Pancreas (tissue), 10 donors: ENCODE measurements at regions not wholly inside any gene's neighbourhood (a gene's known extent, or its start where the extent isn't known, plus 50 kb on each side); places are given as distances from the start of the nearest gene placed in this dataset.

Source experiments
- ATAC-seq, 4 donors: fragments of 200-7000 bp; cut with Tn5 transposase; one replicate each; pipeline versions ENCODE4 v1.8.0 to v1.9.1; 2020; ENCODE audit warnings: mild to moderate bottlenecking in 4 of 4, moderate library complexity in 4 of 4
- DNase-seq, 6 donors: peaks; one replicate each; pipeline ENCODE4 v3.0.0-alpha.2; 2020
- FAIRE-seq: peaks from 2 replicates; lab custom pipeline; 2012; peaks lifted over from hg19 to GRCh38; lab: Jason Lieb, UNC
- H3K27ac ChIP-seq, 4 donors: fragments of 200-600 bp; sonication (generic); 1 replicate in 3 of 4; 2 replicates in 1 of 4; pipeline versions ENCODE4 v1.5.0 to v1.8.0; 2020
- H3K27me3 ChIP-seq, 4 donors: fragments of 200-600 bp; one replicate each; pipeline ENCODE4 v1.8.0; 2021
- H3K36me3 ChIP-seq, 3 donors: fragments of 200-600 bp; sonication (generic) in 1 of 3; one replicate each; pipeline versions ENCODE4 v1.5.0 to v1.8.0; 2020 to 2021
- H3K4me1 ChIP-seq, 3 donors: fragments of 200-600 bp; one replicate each; pipeline ENCODE4 v1.8.0; 2021
- H3K4me3 ChIP-seq, 4 donors: fragments of 200-600 bp; sonication (generic) in 2 of 4; one replicate each; pipeline versions ENCODE4 v1.5.0 to v1.8.0; 2020 to 2021
- H3K9me3 ChIP-seq, 4 donors: fragments of 200-600 bp; one replicate each; pipeline ENCODE4 v1.8.0; 2021
- WGBS, 2 donors: extraction: QIAGEN DNeasy Blood & Tissue Kit; methylation state at CpG; one replicate each; pipeline ENCODE4 v1.1.7; 2013; 5-methylcytosine and 5-hydroxymethylcytosine counted together
- intact Hi-C, 3 donors: fragments of 100-400 bp; cut with DNase I; formaldehyde crosslinking; loops; one replicate each; pipeline versions ENCODE4 v1.11.1 to v1.14.2; 2022
- TF ChIP-seq, protein P1 (sequence below), 4 donors: fragments of 200-600 bp; sonication (generic) in 3 of 4; IDR thresholded peaks; one replicate each; pipeline versions ENCODE4 v1.5.0 to v1.8.0; 2021; ENCODE audit warnings: antibody characterized with exemption in 4 of 4
- donor health status: healthy with polysubstance abuse.
- donor health status: DM: no; HTN: no; CAD: no; lungs with moderate emphysema.
- donor health status: DM: no; HTN: no; CAD: no.
- donor health status: control.
- donor health status: control.
- donor health status: Bipolar disorder and iron deficiency.
- donor health status: DM: yes; HTN: yes; CAD: no.
- donor health status: DM: no; HTN: no; CAD: no.
- donor health status: DM: no; HTN: no; CAD: no.
- donor health status: DM: yes; HTN: yes; CAD: no.

DNA sequence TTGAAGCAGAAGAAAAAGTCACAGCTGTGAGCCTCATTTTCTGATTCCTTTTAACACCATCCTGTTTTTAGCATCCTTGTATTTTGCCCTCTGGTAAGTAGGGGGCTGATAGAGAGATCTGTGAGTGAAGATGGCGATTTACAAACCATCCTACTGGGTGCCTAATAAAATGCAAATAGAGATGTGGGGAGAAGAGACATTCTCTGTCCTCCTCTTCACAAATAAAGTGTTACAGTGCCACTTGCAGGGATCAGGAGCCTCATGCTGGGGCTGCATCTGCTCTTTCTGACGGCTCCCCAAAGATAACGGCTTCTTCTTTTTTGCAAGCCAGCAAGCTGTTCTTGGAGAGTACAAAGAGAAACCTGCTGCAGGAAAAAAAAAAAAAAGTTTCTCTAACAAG lies 418.6 kb downstream of the TOX3 start:
- no peaks in the 10 kb centered on the region for H3K9me3 ChIP-seq
- TF ChIP-seq, protein P1, sequence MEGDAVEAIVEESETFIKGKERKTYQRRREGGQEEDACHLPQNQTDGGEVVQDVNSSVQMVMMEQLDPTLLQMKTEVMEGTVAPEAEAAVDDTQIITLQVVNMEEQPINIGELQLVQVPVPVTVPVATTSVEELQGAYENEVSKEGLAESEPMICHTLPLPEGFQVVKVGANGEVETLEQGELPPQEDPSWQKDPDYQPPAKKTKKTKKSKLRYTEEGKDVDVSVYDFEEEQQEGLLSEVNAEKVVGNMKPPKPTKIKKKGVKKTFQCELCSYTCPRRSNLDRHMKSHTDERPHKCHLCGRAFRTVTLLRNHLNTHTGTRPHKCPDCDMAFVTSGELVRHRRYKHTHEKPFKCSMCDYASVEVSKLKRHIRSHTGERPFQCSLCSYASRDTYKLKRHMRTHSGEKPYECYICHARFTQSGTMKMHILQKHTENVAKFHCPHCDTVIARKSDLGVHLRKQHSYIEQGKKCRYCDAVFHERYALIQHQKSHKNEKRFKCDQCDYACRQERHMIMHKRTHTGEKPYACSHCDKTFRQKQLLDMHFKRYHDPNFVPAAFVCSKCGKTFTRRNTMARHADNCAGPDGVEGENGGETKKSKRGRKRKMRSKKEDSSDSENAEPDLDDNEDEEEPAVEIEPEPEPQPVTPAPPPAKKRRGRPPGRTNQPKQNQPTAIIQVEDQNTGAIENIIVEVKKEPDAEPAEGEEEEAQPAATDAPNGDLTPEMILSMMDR (IDR thresholded peaks at IDR 0.05): no peak
- no peaks in the 10 kb centered on the region for H3K36me3 ChIP-seq
- H3K27me3 ChIP-seq: no peaks in the 10 kb centered on the region
- no peak for ATAC-seq
- H3K4me1 ChIP-seq: no peaks in the 10 kb centered on the region
- no peak for DNase-seq
- WGBS, 2 donors: 56 to 68% methylated on average over 3 of the region's 3 CpGs
- intact Hi-C loops: no loop called here
- no peak overlapping the region for H3K27ac ChIP-seq
- no peak for FAIRE-seq
- no peak overlapping the region for H3K4me3 ChIP-seq

DNA sequence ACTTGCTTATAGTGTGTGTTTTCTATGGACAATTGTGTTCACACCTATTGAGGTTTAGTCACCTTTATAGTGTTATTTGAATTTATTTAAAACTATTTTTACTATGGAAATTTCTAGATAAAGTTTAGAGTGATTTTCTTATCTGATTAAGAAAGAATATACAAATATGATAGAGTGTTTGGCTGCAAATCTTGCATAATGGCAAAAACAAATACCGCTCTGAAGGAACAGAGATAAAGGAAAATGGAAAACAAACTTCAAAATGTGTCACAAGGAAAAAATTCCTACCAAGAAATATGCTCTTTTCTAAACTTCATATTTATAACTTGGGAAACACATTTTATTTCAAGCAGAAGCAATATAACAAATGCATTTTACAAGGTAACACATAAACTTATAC lies 423.1 kb downstream of the TOX3 start:
- H3K27ac ChIP-seq: no peak overlapping the region

DNA sequence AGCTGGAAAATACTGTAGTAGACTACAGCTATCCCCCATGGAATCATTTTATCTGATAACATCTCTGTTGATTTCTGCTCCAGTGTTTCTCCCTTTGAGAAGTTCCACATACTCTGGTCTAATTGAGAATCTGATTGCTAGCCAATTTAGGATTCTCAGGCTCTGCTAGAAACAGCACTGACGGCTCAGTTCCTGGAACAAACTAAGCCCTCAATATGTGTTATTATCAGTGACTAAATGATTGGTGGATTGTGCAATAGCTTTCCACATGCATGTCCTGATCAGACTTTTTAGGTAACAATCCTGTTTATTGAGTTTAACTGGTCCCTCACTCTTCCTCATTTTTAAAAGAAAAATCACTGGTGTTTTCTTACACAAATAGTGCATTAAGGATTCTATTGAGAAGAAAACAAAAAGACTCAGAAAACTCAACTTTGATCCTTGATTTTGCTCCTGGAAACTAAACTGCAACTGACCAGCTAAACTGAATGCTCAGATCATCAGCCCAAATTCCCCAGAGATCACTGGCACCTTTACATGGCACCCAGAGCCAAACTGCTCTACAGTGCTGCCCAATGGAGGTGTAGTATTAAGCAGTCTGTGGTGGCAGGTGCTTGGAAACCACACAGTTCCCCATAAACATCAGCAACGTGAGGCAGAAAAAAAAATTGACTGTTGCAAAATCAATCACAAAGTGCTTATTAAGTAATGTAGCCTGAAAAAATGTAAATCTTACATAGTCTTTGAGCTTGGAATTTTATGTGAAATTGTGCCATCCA lies 423.7 kb downstream of the TOX3 start:
- TF ChIP-seq, protein P1 (IDR thresholded peaks at IDR 0.05): no peak
- Histone ChIP-seq H3K4me1 (no peaks in the 10 kb centered on the region), H3K36me3 (no peaks in the 10 kb centered on the region), H3K9me3 (no peaks in the 10 kb centered on the region), H3K27ac (no peak overlapping the region), H3K4me3 (no peak overlapping the region), H3K27me3 (no peaks in the 10 kb centered on the region)
- FAIRE-seq (no peak), ATAC-seq (peak in 3 of 4 donors; percentile 35 to 66 (median 54)), DNase-seq (no peak)
- WGBS, 2 donors: 14 to 29% methylated on average over 2 of the region's 2 CpGs
- intact Hi-C loops: no loop called here

More for the DNA sequence above, 423.1 kb downstream of the TOX3 start:
- intact Hi-C loops: no loop called here
- TF ChIP-seq, protein P1 (IDR thresholded peaks at IDR 0.05): no peak
- ATAC-seq: no peak
- Histone ChIP-seq H3K4me1 (no peaks in the 10 kb centered on the region), H3K4me3 (no peak overlapping the region), H3K9me3 (no peaks in the 10 kb centered on the region), H3K36me3 (no peaks in the 10 kb centered on the region), H3K27me3 (no peaks in the 10 kb centered on the region)
- no peak for FAIRE-seq
- no peak for DNase-seq
- WGBS, 2 donors: 25% methylated on average over 1 of the region's 1 CpG

DNA sequence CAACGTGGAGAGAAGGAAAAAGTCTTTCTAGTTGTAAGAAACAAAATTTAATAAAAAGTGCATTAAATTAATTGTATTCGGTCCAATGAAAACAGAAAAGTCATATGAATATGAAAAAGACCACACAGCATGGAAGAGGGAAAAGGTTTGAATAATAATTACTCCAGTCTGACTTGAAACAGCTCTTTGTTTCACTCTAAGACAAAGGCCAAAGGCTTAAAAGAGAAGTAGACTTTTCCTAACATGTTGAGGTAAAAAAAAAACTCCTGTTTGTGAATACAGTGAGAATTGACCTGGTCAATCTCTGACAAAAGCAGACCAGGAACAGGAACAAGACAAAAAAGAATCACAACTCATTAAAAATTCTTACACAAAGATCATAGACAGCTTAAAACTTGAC lies 429.8 kb downstream of the TOX3 start:
- H3K4me1 ChIP-seq: no peaks in the 10 kb centered on the region
- H3K9me3 ChIP-seq: no peaks in the 10 kb centered on the region
- WGBS, 2 donors: 46 to 57% methylated on average over 2 of the region's 2 CpGs

More for the DNA sequence above, 429.8 kb downstream of the TOX3 start:
- Histone ChIP-seq H3K4me3 (no peak overlapping the region), H3K36me3 (no peaks in the 10 kb centered on the region), H3K27ac (no peak overlapping the region), H3K27me3 (no peaks in the 10 kb centered on the region)
- TF ChIP-seq, protein P1 (IDR thresholded peaks at IDR 0.05): no peak
- ATAC-seq (no peak), DNase-seq (no peak), FAIRE-seq (no peak)
- intact Hi-C loops: no loop called here
